Hematopoietic multipotent progenitor cell treated with erythropoietin and hydrocortisone succinate and interleukin-3 and kit ligand, for 4 days (in vitro differentiated cells): ENCODE measurements at regions not wholly inside any gene's neighbourhood (a gene's known extent, or its start where the extent isn't known, plus 50 kb on each side); places are given as distances from the start of the nearest gene placed in this dataset.
"Not testable (repeated sequence)": the region's sequence is repeated elsewhere in the genome, so short reads cannot be mapped to it uniquely, and the experiment has no call there.

Experiments used
- DNase-seq: peaks from one replicate; pipeline ENCODE4 v3.0.0-alpha.2; 2015

GRCh38 chr4:95898226-95898625 is 58.3 kb downstream of the PDHA2 start:
- peak; percentile 56 for DNase-seq

GRCh38 chr4:95909211-95909610 is 69.3 kb downstream of the PDHA2 start:
- no peak for DNase-seq

- no peak for DNase-seq
These were observed 70.9 kb downstream of the PDHA2 start for GRCh38 chr4:95910749-95911148.

GRCh38 chr4:95921470-95921869 is 81.6 kb downstream of the PDHA2 start:
- DNase-seq, result no peak

- peak; percentile 25 for DNase-seq
These were observed 89.7 kb downstream of the PDHA2 start for GRCh38 chr4:95929448-95930064.

GRCh38 chr4:95939141-95939540 is 99.2 kb downstream of the PDHA2 start:
- no peak for DNase-seq

GRCh38 chr4:95949136-95949765 is 109.4 kb downstream of the PDHA2 start:
- no peak for DNase-seq

GRCh38 chr4:95949808-95950207 is 109.9 kb downstream of the PDHA2 start:
- DNase-seq, result no peak

GRCh38 chr4:95952538-95952937 is 112.6 kb downstream of the PDHA2 start:
- DNase-seq, result not testable (repeated sequence)

GRCh38 chr4:95956094-95956493 is 116.2 kb downstream of the PDHA2 start:
- no peak for DNase-seq

GRCh38 chr4:95957054-95957453 is 117.2 kb downstream of the PDHA2 start:
- DNase-seq, result no peak

- DNase-seq, result no peak
These were observed 117.9 kb downstream of the PDHA2 start for GRCh38 chr4:95957759-95958158.

GRCh38 chr4:95959182-95959581 is 119.3 kb downstream of the PDHA2 start:
- no peak for DNase-seq

GRCh38 chr4:95959633-95960032 is 119.7 kb downstream of the PDHA2 start:
- DNase-seq, result no peak

GRCh38 chr4:95963456-95963855 is 123.6 kb downstream of the PDHA2 start:
- no peak for DNase-seq

GRCh38 chr4:95979961-95980876 is 140.3 kb downstream of the PDHA2 start:
- DNase-seq, result no peak

GRCh38 chr4:95980877-95981360 is 141.0 kb downstream of the PDHA2 start:
- peak; percentile 2 for DNase-seq

GRCh38 chr4:95981591-95981990 is 141.7 kb downstream of the PDHA2 start:
- DNase-seq, result no peak

GRCh38 chr4:95982516-95982915 is 142.6 kb downstream of the PDHA2 start:
- no peak for DNase-seq

- DNase-seq, result no peak
These were observed 144.2 kb downstream of the PDHA2 start for GRCh38 chr4:95984081-95984480.

GRCh38 chr4:95985051-95985450 is 145.2 kb downstream of the PDHA2 start:
- no peak for DNase-seq

- DNase-seq, result no peak
These were observed 146.1 kb downstream of the PDHA2 start for GRCh38 chr4:95985791-95986550.

GRCh38 chr4:95987851-95988250 is 148.0 kb downstream of the PDHA2 start:
- DNase-seq, result no peak
